Keratinocyte (primary cell): ENCODE measurements at regions not wholly inside any gene's neighbourhood (a gene's known extent, or its start where the extent isn't known, plus 50 kb on each side); places are given as distances from the start of the nearest gene placed in this dataset.

Experiments
- DNase-seq: peaks from one replicate; pipeline ENCODE4 v3.0.0-alpha.2; 2011; ENCODE audit warnings: low read depth, missing footprints, low spot score
- FAIRE-seq: peaks from 2 replicates; lab custom pipeline; 2011; peaks lifted over from hg19 to GRCh38; lab: Jason Lieb, UNC
- H2AFZ ChIP-seq: 2 replicates; pipeline ENCODE4 v1.6.0; 2012; ENCODE audit warnings: low read length, control low read depth, inconsistent platforms; ENCODE audit not compliant: control insufficient read depth
- H3K27ac ChIP-seq: 2 replicates; pipeline ENCODE4 v1.5.1; 2011; ENCODE audit warnings: low read length; ENCODE audit not compliant: control insufficient read depth, insufficient read depth
- H3K27me3 ChIP-seq: 3 replicates; pipeline ENCODE4 v1.6.0; 2011; ENCODE audit warnings: low read length; ENCODE audit not compliant: control insufficient read depth, insufficient read depth; ENCODE audit errors: extremely low read depth
- H3K36me3 ChIP-seq, 2 experiments: 2 replicates in 1 of 2; 3 replicates in 1 of 2; pipeline ENCODE4 v1.5.1; 2011; ENCODE audit warnings: low read length in 2 of 2, mild to moderate bottlenecking in 1 of 2; ENCODE audit not compliant: control insufficient read depth in 2 of 2, insufficient read depth in 2 of 2; ENCODE audit errors: extremely low read depth in 1 of 2
- H3K4me1 ChIP-seq: 3 replicates; pipeline ENCODE4 v1.5.1; 2011; ENCODE audit warnings: low read length; ENCODE audit not compliant: control insufficient read depth, insufficient read depth; ENCODE audit errors: extremely low read depth
- H3K4me2 ChIP-seq: 3 replicates; pipeline ENCODE4 v1.6.0; 2011; ENCODE audit warnings: low read depth, low read length; ENCODE audit not compliant: control insufficient read depth, insufficient read depth; ENCODE audit errors: extremely low read depth
- H3K4me3 ChIP-seq, 3 experiments: fragments of 200-600 bp in 1 of 3; sonication (generic) in 1 of 3; 2 replicates in 2 of 3; 3 replicates in 1 of 3; pipeline ENCODE4 v1.5.1; 2011 to 2016; ENCODE audit warnings: low read length in 3 of 3, mild to moderate bottlenecking in 3 of 3, control low read depth in 2 of 3, inconsistent platforms in 1 of 3, low read depth in 1 of 3, mixed read lengths in 1 of 3, mixed run types in 1 of 3, moderate library complexity in 1 of 3; ENCODE audit not compliant: control insufficient read depth in 2 of 3, insufficient read depth in 2 of 3; ENCODE audit errors: extremely low read depth in 1 of 3
- H3K79me2 ChIP-seq: 2 replicates; pipeline ENCODE4 v1.6.0; 2012; ENCODE audit warnings: low read length; ENCODE audit not compliant: control insufficient read depth, insufficient read depth
- H3K9ac ChIP-seq: 3 replicates; pipeline ENCODE4 v1.6.0; 2011; ENCODE audit warnings: low read length; ENCODE audit not compliant: control insufficient read depth, insufficient read depth; ENCODE audit errors: extremely low read depth
- H3K9me1 ChIP-seq: 3 replicates; pipeline ENCODE4 v1.6.0; 2011; ENCODE audit warnings: low read length; ENCODE audit not compliant: control insufficient read depth, insufficient read depth; ENCODE audit errors: extremely low read depth
- H3K9me3 ChIP-seq: 2 replicates; pipeline ENCODE4 v1.5.1; 2012; ENCODE audit warnings: low read depth, low read length; ENCODE audit not compliant: control insufficient read depth
- H4K20me1 ChIP-seq: 3 replicates; pipeline ENCODE4 v1.6.0; 2011; ENCODE audit warnings: low read length; ENCODE audit not compliant: control insufficient read depth, insufficient read depth; ENCODE audit errors: extremely low read depth
- CTCF ChIP-seq, 3 experiments: IDR thresholded peaks in 1 of 3; conservative IDR thresholded peaks in 1 of 3; optimal IDR thresholded peaks in 1 of 3; 2 replicates in 2 of 3; 3 replicates in 1 of 3; pipeline versions ENCODE3 to v1.5.1; 2011; ENCODE audit warnings: low read length in 3 of 3, mild to moderate bottlenecking in 3 of 3, moderate library complexity in 2 of 3, control low read depth in 1 of 3, inconsistent platforms in 1 of 3; ENCODE audit not compliant: insufficient read depth in 2 of 3; ENCODE audit errors: extremely low read depth in 1 of 3
- EZH2 ChIP-seq: IDR thresholded peaks from one replicate; pipeline ENCODE4 v1.6.1; 2012; ENCODE audit warnings: inconsistent platforms, mild to moderate bottlenecking, low read length, moderate library complexity
- dilution Hi-C: fragments of 300-500 bp; cut with MboI; formaldehyde crosslinking; loops from one replicate; pipeline ENCODE4 v1.7.0; 2020; ENCODE audit warnings: low sequenced_read_pairs; ENCODE audit not compliant: extremely low pct_ligation_motif_present

- no peak overlapping the region for H2AFZ ChIP-seq
- H4K20me1 ChIP-seq: no peaks in the 10 kb centered on the region
- TF ChIP-seq EZH2: peak; percentile 79
- TF ChIP-seq CTCF (optimal IDR thresholded peaks at IDR 0.05 in 1 of 3, IDR thresholded peaks at IDR 0.05 in 1 of 3, conservative IDR thresholded peaks at IDR 0.05 in 1 of 3; ENCODE audit: extremely low read depth in 1 of 3, insufficient read depth in 2 of 3, low read length in 3 of 3): no peak
- no peaks in the 10 kb centered on the region for H3K36me3 ChIP-seq
- H3K4me2 ChIP-seq: peak overlapping the region; percentile 81
- no peak overlapping the region for H3K9ac ChIP-seq
- H3K79me2 ChIP-seq: no peaks in the 10 kb centered on the region
- no peaks in the 10 kb centered on the region for H3K9me3 ChIP-seq
- peak overlapping the region in 1 of 3 experiments; percentile 64 for H3K4me3 ChIP-seq
- H3K4me1 ChIP-seq: peaks cover 3% of the 10 kb centered on the region
- H3K27ac ChIP-seq: no peak overlapping the region
- peaks cover 83% of the 10 kb centered on the region for H3K27me3 ChIP-seq
- dilution Hi-C loops: no loop called here
- DNase-seq: no peak
- no peaks in the 10 kb centered on the region for H3K9me1 ChIP-seq
- no peak for FAIRE-seq
These were observed 145.6 kb upstream of the ZNF536 start for GRCh38 chr19:30226464-30227011.

GRCh38 chr19:30227012-30227621 lies 145.1 kb upstream of the ZNF536 start:
- TF ChIP-seq EZH2: peak; percentile 55
- TF ChIP-seq CTCF (optimal IDR thresholded peaks at IDR 0.05 in 1 of 3, IDR thresholded peaks at IDR 0.05 in 1 of 3, conservative IDR thresholded peaks at IDR 0.05 in 1 of 3; ENCODE audit: extremely low read depth in 1 of 3, insufficient read depth in 2 of 3, low read length in 3 of 3): no peak
- DNase-seq (no peak), FAIRE-seq (no peak)
- Histone ChIP-seq H3K9ac (no peak overlapping the region), H3K9me3 (no peaks in the 10 kb centered on the region), H3K4me3 (peak overlapping the region; percentile 38 to 64 (median 51)), H3K27ac (no peak overlapping the region), H3K4me1 (peaks cover 3% of the 10 kb centered on the region), H4K20me1 (no peaks in the 10 kb centered on the region), H3K27me3 (peaks cover 80% of the 10 kb centered on the region), H3K4me2 (peak overlapping the region; percentile 81), H3K36me3 (no peaks in the 10 kb centered on the region), H3K79me2 (no peaks in the 10 kb centered on the region), H3K9me1 (no peaks in the 10 kb centered on the region), H2AFZ (peak overlapping the region; percentile 33)
- dilution Hi-C loops: no loop called here
